ENCODE measurements at regions not wholly inside any gene's neighbourhood (a gene's known extent, or its start where the extent isn't known, plus 50 kb on each side); places are given as distances from the start of the nearest gene placed in this dataset.
A peak's percentile ranks its signal among the peaks of the same experiment; 100 is the strongest.

DNA sequence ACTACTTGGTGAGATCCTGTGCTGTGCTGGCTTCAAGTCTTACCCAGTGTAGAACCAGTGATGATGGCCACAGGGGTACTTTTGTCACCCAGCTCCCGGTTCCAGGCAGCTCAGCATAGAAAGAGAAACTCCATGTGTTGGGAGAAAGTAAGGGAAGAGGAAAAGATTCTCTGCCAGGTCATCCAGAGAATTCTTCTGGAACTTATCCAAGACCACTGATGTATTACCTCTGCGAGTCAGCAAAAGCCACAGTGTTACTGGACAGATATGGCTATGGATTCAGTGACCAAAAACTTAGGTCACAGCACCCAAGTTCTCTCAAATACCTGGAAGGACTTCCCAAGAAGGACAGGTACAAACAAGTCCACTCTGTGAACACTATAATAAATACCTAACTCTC, 399.5 kb upstream of the MIR17HG start:
- no peak for DNase-seq

DNA sequence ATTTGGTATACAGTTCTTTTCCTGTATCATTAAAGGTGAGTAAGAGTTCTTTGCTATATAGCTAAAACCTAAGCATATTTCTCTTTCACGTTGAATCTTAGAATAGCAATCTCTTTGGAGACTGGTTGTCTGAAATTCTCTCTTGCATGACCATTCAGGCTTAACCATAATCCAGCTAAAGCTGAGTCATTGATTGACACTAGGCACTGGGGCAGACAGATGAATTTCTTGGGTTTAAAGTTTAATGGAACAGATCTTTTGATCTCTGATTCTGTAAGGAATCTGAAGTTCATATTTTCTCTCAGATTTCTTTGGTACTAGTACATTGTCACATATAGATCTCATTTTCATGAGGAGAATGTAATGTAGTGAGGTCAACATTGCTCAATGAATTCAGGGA, 397.3 kb upstream of the MIR17HG start:
- DNase-seq, result no peak

DNA sequence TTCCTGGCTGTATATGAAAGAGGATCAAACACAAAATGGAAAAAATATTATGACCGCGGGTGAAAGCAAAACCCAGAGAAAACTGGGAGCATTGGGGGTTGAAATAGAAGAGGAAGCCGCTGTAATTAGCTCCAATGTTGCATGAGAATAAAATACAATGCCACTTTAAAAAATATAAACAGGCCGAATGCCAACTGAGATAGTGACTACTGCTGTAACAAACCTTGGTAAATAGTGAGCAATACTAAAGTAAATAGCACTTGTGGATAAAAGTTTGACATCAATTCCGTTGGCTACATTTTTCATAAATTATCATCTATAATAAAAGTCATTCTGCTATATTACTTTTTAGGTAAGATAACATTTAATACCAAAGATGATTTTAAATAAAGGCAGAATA, 395.8 kb upstream of the MIR17HG start:
- no peak for DNase-seq

DNA sequence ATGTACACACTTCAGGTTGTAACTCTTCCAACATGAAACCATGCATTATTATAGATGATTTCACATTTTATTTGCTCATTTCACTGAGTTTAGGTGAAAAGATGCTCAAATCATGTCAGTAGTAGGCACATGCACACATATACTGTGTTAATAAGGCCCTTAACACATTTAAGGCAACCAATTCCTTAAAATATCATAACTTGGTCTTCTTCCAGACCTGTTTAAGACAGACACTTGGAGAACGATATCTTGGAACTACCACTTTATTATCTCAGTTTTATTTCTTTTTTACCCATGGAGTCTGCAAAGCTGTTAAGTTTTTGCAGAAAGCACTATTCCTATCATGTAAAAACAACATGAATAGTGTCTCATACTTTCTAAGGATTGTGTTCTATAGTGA, 395.2 kb upstream of the MIR17HG start:
- no peak for DNase-seq

DNA sequence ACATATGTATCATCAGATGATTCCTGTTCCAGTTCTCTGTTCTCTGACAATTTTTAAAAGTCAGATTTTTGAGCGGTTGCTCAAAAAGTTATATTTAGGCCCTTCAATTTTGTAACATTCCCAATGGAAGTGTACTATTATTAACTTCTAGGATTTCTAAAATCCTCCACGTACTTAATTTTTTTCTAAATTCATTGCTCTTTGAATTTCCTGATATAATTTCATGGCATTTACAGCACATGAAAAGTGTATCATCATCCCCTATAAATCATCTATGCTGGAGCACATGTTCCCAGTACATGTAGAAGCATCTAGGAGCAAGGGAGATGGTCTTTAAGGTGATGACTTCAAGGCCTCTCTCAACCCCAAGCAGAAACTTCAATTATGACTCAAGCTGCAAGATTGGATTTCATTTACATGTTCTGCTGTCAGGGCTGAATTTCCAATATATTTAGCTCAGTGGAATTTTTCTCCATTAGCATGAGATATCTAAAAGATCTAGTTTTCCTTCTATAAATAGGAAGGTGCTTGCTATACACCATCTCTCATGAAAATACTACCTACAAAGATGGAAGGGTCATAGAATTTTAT, 392.8 kb upstream of the MIR17HG start:
- no peak for DNase-seq

DNA sequence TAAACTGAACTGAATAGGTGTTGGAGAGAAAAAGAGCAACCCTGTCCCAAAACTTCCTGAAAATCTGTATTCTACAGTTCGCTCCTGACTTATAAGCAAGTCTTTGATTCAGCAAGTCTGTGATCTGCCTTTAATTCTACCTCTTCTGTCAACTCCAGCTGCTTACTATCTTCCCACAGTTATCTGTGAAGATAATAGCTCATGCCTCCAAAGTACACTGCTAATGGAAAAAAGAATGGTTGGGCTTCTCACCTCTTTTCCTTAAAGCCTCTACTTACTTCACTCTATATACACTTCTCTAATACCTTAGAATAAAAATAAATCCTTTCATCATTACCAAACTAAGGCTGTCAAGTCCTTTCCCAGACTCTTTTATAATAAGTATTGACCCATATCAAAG, 391.5 kb upstream of the MIR17HG start:
- DNase-seq, result no peak

DNA sequence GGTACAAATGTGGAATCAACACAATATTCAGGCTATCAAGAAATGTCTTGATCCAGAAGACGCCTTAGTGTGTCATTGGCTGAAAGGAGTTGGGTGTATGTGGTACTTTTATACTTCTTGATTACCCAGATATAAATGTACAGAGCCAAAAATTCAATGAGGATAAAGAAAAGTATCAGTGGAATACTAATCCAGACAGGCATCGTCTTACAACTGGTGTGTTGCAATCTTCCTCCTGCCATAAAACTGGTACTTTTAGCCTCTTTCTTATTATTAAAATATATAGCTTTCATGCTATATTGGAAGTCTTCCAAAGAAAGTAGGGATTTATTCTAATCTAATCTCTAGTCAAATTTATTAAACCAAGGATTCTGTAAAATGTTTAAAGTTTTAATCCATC, 388.6 kb upstream of the MIR17HG start:
- no peak for DNase-seq

DNA sequence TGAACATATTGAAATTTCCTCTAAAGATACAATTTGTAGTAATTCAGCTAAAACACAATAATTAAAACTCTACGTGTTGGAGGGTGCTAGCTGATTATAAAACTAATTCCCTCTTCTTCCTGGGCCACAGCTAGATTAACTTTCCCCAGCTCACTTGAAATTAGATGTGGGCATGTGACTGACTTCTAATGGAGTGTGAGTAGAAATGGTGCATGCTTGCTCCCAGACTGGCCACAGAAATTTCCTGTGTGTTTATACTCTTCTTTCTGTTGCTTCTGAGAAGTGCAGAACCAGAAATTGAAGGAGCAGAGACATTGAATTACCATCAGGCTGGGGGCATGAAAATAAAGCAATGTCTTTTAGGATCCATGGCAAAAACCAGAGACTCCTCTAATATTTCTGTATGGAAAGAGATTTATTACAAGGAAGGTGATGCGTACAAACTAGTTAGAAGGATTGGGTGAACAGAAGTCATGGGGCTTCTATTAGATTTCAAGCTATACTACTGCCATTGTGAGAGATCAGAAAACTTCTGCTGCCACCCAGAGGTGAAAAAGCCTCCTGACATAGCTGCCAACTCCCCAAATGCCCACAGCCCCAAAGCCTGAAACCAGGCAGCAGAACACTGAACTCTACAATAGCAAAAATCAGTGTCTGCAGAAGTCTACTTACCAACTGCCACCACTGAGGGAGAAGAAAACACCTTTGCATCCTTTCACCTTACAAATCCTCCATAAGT, 379.2 kb upstream of the MIR17HG start:
- peak; percentile 5 for DNase-seq

DNA sequence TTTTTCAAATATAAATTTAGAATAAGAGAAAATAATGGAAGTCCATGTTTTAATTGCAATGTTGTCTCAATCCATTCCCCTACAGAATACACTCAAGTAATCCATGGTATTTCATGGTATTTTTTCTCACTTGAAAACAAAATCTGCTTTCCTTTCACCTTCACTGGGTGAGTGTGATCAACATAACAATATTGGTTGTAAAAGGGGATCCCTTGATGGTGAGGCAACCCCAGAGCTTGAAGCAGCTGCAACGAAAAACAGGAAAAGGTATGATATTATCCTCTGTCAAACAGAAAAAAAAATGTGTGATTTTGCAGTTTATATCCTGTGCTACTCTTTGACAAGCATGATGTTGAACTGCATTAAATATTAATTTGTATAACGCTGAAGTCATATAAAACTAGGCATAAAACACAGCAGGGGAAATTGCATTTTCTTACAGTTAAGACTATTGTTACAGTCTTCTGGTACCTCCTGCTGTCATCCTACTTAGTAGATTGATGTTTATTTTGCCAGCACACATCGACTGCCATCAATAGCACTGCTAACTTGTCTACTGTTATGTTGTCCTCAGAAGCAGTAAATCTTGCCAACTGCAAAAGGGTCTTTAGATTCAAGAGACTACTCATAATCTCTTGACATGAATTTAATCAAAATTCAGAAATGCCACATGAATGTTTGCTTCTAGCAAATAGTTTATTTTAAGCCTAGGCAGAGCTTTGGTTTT, 373.1 kb upstream of the MIR17HG start:
- DNase-seq, result no peak

DNA sequence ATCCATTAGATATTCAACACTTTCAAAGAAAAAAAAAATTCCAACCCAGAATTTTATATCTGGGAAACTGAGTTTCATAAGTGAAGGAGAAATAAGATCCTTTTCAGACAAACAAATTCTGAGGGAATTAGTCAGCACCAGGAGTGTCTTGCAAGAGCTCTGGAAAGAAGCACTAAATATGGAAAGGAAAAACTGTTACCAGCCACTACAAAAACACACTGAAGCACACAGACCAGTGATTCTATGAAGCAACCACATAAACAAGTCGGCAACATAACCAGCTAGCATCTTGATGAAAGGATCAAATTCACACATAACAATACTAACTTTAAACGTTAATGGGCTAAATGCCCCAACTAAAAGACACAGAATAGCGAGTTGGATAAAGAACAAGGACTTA, 368.4 kb upstream of the MIR17HG start:
- DNase-seq, result no peak

DNA sequence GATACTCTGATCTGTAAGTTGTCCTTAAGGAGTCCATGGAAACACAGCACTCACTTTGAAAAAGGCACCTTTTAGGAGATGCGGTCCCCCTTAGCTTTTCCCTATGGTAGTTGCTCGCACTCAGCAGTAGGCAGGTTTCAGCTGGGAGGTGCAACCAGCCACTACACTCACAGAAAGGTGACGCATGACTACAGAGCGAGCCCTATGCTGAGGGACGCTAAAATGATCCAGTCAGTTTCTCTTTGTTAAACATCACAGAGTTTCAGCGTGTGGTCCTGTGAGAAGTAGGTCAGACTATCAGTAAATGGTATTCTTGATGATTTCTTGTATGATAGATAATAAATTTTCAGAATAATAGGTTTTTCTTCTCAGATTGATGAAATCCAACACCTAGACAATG, 362.7 kb upstream of the MIR17HG start:
- DNase-seq, result no peak

DNA sequence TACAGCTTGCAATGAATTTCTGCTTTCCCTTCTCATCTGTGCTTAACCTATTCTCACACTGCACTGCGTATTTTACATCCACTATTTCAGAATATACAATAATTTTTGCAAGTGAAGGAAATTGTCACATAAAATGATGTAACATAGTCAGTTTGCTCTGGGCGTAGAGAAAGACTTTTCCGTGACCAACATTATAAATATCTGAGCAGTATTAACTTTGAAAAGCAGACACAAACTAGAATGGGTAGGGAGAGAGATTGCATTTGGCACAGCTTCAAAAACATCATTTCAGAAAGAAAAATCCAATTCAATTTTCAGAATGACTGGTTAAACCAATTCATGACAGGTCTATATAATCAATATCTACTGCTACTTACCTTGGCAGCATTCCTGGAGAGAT, 352.5 kb upstream of the MIR17HG start:
- DNase-seq, result no peak

DNA sequence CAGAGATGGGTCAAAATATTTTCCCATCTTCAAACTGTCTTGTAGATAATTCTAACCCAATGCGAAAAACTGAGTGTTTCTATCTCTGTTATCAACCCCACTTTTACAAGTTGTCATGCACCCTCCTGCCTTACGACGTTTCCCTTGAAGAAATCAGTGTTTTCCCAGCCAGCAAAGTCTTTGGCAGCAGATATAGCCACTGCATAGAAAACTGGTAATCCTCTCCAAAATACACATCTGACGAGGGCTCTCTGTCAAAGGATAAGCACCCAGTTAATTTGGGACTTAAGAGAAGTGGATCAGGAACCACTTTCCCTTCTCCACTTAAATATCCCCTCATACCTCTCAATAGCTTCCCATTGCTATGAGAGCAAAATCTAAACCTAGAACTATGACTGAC, 351.9 kb upstream of the MIR17HG start:
- no peak for DNase-seq

DNA sequence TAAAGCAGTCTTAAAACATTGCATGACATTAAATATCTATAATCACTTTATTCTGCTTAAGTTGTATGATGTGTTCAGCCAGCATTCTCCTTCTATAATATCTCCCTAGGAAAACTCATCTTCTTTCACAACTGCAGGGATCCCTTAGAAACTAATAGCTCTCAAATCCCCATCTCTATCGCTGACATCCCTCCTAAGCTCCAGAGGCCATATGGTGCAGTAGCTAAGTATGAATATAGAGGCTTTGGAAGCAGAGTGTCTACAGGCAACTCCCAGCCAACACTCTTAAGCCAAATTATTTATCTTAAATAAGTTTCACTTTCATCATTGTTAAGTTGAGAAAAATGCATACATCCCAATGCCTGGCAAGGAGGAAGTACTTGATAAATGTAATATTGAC, 349.5 kb upstream of the MIR17HG start:
- no peak for DNase-seq

DNA sequence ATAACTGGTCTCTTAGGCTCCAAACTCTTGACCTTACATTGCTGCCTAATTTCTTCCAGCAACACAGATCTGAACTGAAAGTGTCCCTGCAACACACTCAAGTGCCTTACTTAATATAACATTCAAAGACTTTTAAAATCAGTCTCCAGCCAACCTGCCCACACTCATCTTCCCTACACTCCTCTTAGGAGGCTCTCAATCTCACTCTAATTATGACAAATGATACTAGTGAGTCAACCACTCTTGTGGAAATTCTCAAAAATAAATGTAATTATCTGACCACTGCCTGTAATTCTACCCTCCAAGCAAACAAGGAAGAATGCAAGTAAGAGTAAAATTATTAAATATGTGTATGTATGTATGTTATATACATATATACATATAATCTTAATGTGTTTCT, 348.1 kb upstream of the MIR17HG start:
- no peak for DNase-seq

DNA sequence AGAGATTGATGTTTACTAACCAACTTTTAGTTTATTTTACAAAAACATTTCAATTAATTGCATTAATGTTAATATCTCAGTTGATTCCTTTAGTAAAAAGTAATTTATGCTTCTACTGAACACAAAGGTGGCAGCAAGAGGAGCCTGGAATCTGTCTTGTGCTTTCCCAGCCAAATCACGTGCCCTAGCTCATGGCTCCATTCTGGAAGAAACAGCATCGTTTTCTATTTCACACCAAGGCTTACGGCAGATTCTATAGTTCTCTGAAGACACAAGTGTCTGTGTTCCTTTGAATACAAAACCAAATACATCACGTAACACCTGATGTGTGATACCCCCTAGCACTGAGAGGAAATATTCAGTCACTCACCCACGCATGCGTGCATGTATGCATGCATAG, 346.1 kb upstream of the MIR17HG start:
- DNase-seq, result no peak

DNA sequence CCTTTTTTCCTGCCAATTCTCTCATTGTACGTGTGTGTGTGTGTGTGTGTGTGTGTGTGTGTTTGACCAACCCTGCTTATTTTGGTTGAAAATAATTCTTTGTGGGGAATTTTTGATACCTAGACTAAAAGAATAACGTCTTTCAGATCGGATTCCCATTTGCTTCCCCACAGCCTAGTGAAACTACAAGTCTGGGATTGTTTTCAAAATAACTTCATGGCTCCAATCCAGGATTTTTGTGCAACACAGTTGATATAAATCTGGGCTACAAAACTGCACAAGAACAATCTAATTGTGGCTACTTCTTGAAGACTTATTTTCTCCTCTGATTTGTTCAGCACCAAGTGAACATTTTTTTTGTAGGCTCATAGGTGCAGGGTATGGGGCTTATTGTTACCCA, 332.8 kb upstream of the MIR17HG start:
- no peak for DNase-seq

DNA sequence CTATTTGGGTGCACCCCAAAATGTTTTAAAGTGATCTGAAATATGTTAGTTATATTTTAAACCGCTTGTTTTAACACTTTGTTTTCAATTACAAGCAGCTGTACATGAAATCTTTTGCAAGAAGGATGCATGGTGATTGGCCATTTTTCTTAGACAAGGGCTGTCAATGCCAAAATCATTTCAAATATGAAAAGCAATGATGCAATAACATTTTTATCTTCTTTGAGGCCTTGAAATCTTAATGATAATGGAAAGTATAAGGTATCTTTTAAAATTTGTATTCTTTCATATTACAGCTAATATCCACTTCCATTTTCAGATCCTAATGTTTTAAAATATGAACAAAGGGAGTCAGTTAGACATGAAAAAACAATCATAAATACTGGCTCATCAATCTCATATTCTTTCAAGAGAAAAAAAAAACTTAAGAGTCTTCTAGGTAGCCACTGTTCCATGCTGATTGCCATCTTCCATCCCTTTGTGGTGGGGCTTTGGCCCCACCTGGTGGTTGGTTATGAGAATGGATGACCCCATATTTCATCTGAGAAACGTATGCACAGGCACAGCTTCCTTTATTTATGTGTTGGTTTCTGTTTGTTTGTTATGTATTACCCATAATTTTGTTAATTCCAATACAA, 330.3 kb upstream of the MIR17HG start:
- peak; percentile 55 for DNase-seq

DNA sequence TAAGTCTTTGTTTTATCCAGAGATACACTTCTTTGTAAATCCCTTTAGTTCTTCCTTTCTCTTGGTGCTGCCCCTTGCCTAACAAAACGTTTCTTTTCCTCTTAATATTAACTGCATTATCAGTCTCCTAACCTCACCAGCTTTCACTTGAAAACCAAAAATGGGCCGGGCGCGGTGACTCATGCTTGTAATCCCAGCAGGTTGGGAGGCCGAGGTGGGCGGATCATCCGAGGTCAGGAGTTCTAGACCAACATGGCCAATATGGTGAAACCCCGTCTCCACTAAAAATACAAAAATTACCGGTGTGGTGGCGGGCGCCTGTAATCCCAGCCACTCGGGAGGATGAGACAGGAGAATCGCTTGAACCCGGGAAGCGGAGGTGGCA, 329.8 kb upstream of the MIR17HG start:
- DNase-seq, result peak; percentile 50

DNA sequence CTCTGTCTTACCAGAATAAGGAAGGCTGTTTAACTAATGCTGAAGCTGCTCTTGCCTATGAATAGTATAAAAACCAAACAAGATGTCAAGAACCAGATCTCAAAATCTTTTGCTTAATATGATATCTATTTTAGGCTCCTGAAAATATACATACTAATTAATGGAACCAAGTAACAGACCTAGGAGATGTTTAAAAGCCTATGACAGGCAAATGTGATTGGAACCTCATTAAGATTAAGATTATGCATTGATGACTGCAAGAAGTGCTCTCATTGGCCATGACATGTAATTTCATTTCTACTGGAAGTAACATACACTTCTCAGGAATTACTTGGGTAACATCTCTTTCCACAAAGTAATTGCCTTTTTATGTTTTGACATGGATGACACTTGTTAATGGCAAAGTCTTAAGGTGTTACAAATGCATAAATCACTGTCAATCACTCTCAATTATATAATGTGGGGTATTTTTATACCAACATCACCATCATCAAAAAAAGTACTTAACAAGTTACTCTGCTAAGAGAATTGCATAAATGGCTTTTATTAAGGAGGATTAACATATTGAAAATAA, 326.9 kb upstream of the MIR17HG start:
- no peak for DNase-seq

DNA sequence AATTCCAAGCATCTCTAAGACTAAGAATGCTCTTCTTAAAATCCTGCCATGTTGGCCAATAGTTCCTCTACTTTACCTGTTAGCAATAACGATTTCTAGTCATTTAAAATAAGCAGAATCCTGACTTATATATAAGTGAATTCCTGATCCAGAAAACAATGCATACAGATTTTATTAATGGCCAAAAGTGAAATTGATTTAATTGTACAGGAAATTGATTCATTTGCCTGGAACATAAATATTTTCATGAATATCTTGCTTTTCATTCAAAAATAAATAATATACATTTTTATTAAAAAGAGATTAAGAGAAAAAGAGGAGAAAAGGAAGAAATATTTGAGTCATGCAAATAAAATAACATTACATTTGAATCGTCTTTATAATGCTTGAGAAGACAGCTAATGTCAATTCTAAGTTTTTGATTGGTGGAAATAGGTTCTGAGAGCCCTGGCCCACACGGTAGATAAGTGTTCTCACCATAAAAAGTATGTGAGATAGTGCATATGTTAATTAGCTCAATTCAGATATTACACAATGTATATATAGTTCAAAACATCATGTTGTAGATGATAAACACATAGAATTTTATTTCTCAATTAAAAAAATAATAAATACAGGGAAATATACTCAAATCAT, 323.2 kb upstream of the MIR17HG start:
- DNase-seq, result no peak

DNA sequence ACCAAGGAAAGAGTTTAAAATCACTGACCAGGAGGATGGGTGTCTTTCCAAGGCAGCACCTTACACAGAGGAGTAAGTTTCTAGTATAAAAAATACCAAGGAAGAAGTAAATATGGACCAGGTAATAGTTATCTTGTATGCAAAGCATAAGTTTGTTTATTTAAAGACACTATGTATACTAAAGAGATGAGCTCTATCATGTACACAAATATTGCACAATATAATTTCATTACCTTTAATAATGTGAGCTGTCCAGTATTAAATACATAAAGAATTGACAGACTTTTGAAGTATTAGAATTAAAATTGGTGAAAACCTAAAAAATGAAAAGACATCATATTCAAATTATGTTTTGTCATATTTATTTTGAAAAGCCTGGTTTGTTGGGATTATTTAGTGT, 322.0 kb upstream of the MIR17HG start:
- no peak for DNase-seq

DNA sequence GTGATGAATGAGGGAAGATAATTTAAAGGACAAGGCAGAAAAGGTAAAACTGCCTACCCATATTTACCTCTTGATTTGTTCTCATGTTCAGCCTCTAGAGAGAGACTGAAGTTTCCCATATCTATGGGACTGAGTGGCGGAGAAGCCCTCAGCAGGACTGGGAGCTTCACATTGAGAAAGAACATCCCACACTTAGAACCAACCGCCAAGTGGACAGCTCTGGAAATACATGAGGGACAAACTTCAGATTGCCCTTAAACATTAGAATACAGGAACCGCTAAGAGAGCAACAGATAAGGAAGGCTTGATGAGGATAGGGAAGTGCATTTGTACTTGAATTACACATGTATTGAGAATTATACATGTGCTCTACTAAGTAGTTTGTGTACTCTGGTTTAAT, 316.0 kb upstream of the MIR17HG start:
- DNase-seq, result no peak

All from NCI-H146 (cell line).